Suprapubic skin (tissue), 4 donors: ENCODE measurements at regions not wholly inside any gene's neighbourhood (a gene's known extent, or its start where the extent isn't known, plus 50 kb on each side); places are given as distances from the start of the nearest gene placed in this dataset.

ENCODE experiments used
- DNase-seq, 2 donors: peaks; one replicate each; pipeline ENCODE4 v3.0.0-alpha.2; 2019; ENCODE audit warnings: low spot score in 2 of 2
- H3K27ac ChIP-seq: fragments of 200-600 bp; sonication (generic); one replicate; pipeline ENCODE4 v1.5.1; 2019
- H3K27me3 ChIP-seq: fragments of 200-600 bp; sonication (generic); one replicate; pipeline ENCODE4 v1.5.1; 2019
- H3K36me3 ChIP-seq: fragments of 200-600 bp; sonication (generic); one replicate; pipeline ENCODE4 v1.5.1; 2019
- H3K4me1 ChIP-seq: fragments of 200-600 bp; sonication (generic); one replicate; pipeline ENCODE4 v1.5.1; 2019
- H3K4me3 ChIP-seq: fragments of 200-600 bp; sonication (generic); one replicate; pipeline ENCODE4 v1.5.1; 2019; ENCODE audit warnings: mild to moderate bottlenecking
- H3K9me3 ChIP-seq: fragments of 200-600 bp; sonication (generic); one replicate; pipeline ENCODE4 v1.5.1; 2019
- EP300 ChIP-seq: sonication (generic); formaldehyde crosslinking; IDR thresholded peaks from one replicate; pipeline ENCODE4 v1.6.1; 2017; ENCODE audit warnings: antibody characterized with exemption
- POLR2A ChIP-seq, 2 donors: fragments of 450-650 bp; IDR thresholded peaks; one replicate each; pipeline ENCODE4 v1.6.1; 2017; ENCODE audit warnings: antibody characterized with exemption in 2 of 2, mild to moderate bottlenecking in 2 of 2, moderate library complexity in 2 of 2
- POLR2AphosphoS5 ChIP-seq, 3 donors: sonication (generic); formaldehyde crosslinking; IDR thresholded peaks; one replicate each; pipeline ENCODE4 v1.6.1; 2017; ENCODE audit warnings: antibody characterized with exemption in 3 of 3
- whole genome bisulfite sequencing: methylation state at CpG from one replicate; pipeline ENCODE4 v1.1.5; 2018; 5-methylcytosine and 5-hydroxymethylcytosine counted together
- TF ChIP-seq, protein P1 (sequence below), 2 donors: fragments of 200-600 bp in 1 of 2; fragments of 450-650 bp in 1 of 2; sonication (generic) in 1 of 2; IDR thresholded peaks; one replicate each; pipeline ENCODE4 v1.5.1; 2016 to 2019; ENCODE audit warnings: antibody characterized with exemption in 2 of 2, mild to moderate bottlenecking in 1 of 2, moderate library complexity in 1 of 2

DNA sequence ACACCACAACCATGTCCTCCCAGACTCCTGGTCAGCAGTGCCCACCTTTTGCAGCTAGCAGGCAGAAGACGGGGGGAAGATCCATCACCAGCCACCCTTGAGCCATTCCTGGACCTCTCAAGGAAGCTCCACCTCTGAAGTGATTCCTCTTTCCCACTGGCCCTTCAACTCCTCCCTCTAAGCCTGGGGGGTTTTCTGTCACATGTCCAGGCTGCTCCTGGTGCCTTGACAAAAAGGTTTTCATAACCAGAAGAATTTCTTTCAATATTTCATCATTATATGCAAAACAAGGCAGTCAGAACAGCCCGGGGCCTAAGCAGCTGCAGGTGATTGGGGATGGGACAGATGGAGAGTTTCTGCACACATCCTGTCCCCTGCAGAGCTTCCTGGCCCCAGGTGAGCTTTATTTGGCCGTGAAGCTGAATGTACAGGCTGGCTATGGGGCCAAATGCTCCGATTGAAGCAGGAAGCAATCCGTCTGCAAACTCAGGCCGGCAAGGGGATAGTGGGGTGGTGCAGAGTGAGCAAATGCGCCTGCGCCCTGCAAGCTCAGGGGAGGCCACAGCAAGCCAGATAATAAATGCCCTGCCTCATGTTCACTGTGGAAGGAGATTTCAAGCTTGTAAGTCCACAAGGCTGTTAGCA, 173.5 kb downstream of the C5orf15 start:
- Histone ChIP-seq H3K9me3 (no peaks in the 10 kb centered on the region), H3K27me3 (peaks cover 12% of the 10 kb centered on the region), H3K27ac (no peak overlapping the region), H3K36me3 (no peaks in the 10 kb centered on the region), H3K4me3 (no peak overlapping the region), H3K4me1 (no peaks in the 10 kb centered on the region)
- 76% methylated on average over 8 of the region's 8 CpGs for whole genome bisulfite sequencing
- no peak for DNase-seq
- TF ChIP-seq POLR2AphosphoS5 (IDR thresholded peaks at IDR 0.05) (no peak), POLR2A (IDR thresholded peaks at IDR 0.05) (no peak), EP300 (no peak)
- TF ChIP-seq, protein P1, sequence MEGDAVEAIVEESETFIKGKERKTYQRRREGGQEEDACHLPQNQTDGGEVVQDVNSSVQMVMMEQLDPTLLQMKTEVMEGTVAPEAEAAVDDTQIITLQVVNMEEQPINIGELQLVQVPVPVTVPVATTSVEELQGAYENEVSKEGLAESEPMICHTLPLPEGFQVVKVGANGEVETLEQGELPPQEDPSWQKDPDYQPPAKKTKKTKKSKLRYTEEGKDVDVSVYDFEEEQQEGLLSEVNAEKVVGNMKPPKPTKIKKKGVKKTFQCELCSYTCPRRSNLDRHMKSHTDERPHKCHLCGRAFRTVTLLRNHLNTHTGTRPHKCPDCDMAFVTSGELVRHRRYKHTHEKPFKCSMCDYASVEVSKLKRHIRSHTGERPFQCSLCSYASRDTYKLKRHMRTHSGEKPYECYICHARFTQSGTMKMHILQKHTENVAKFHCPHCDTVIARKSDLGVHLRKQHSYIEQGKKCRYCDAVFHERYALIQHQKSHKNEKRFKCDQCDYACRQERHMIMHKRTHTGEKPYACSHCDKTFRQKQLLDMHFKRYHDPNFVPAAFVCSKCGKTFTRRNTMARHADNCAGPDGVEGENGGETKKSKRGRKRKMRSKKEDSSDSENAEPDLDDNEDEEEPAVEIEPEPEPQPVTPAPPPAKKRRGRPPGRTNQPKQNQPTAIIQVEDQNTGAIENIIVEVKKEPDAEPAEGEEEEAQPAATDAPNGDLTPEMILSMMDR (IDR thresholded peaks at IDR 0.05): no peak

DNA sequence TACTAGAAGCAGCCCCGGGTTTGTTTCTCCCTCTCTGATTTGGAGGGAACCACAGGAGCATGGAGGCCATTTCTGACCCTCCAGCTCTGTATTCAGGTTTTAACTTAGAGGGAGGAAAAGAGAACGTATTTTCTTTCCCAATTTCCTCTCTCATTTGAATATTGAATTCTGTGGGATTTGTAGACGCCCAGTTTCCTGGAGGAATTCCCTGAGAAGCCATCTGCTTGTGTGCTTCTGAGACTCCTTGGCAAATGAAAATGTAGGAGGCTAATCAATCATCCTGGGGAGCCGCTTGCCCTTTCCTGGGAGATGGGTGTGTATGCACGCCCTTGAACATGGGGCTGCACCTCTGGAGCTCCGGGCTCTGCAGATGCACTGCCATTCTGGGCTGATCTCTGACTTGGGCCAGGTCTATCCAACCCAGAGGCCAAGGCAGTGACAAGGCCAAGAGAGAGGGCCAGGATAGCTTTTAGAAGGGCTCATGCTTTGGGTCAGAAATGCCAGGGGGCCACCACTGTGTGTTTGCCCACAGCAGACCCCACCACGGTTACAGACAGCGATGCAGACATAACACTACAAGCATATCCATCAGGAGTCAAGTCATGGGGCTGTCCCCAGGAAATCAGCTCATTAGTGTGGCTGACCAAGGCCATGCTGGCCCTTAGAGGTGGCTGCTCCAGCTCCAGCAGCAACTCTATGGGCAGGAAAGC, 174.5 kb downstream of the C5orf15 start:
- peaks cover 12% of the 10 kb centered on the region for H3K27me3 ChIP-seq
- WGBS: 79% methylated on average over 6 of the region's 8 CpGs
- H3K9me3 ChIP-seq: no peaks in the 10 kb centered on the region
- H3K4me1 ChIP-seq: no peaks in the 10 kb centered on the region
- H3K4me3 ChIP-seq: no peak overlapping the region
- H3K27ac ChIP-seq: no peak overlapping the region
- no peaks in the 10 kb centered on the region for H3K36me3 ChIP-seq
- DNase-seq: no peak
- TF ChIP-seq EP300 (no peak), POLR2A (IDR thresholded peaks at IDR 0.05) (no peak), POLR2AphosphoS5 (IDR thresholded peaks at IDR 0.05) (no peak)
- TF ChIP-seq, protein P1 (IDR thresholded peaks at IDR 0.05): no peak

DNA sequence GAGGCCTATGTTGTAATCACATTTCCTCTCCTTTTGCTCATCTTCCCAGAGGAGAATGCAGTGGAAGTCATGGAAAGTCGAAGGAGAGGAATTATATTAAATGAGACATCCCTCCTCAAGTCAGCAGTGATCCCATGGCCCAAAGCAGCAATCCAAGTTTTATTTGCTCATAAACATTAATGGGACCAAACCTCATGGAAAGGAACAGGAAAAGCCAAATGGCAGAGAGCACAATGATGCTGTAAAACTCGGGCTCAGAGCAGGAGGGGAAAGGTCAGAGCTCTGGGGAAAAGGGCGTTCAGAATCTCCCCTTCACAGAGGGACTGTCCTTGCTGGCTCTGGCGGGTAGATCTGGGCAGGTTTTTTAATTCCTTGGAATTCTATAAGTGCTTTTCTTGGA, 175.8 kb downstream of the C5orf15 start:
- DNase-seq: no peak
- no peaks in the 10 kb centered on the region for H3K4me1 ChIP-seq
- no peaks in the 10 kb centered on the region for H3K9me3 ChIP-seq
- H3K27ac ChIP-seq: no peak overlapping the region
- no peak overlapping the region for H3K4me3 ChIP-seq
- peaks cover 9% of the 10 kb centered on the region for H3K27me3 ChIP-seq
- 77% methylated on average over 4 of the region's 4 CpGs for WGBS
- TF ChIP-seq EP300 (no peak), POLR2A (IDR thresholded peaks at IDR 0.05) (no peak), POLR2AphosphoS5 (IDR thresholded peaks at IDR 0.05) (no peak)
- TF ChIP-seq, protein P1 (IDR thresholded peaks at IDR 0.05): no peak
- no peaks in the 10 kb centered on the region for H3K36me3 ChIP-seq

- DNase-seq: no peak
- H3K4me1 ChIP-seq: no peaks in the 10 kb centered on the region
- no peak for TF ChIP-seq EP300
- TF ChIP-seq, protein P1 (IDR thresholded peaks at IDR 0.05): no peak
- TF ChIP-seq POLR2A (IDR thresholded peaks at IDR 0.05): no peak
- TF ChIP-seq POLR2AphosphoS5 (IDR thresholded peaks at IDR 0.05): no peak
These were observed 176.4 kb downstream of the C5orf15 start for GRCh38 chr5:133792024-133792423.

DNA sequence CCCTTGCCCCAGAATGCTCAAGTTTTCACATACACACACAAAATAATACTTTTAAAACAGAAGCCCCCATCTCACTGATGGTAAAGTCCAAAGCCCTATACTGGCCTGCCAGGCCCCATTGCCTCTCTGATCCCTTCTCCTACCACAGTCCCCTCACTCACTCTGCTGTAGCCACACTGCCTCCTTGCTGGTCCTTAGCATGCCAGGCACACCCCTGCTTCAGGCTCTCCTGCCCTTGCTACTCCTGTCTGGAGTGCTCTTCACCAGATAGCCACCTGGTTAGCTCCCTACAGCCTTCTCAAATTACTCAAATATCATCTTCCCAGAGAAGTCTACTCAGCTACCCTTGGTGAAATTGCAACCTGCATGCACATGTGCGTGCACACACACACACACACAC, 177.5 kb downstream of the C5orf15 start:
- peaks cover 2% of the 10 kb centered on the region for H3K27me3 ChIP-seq
- DNase-seq: no peak
- H3K4me1 ChIP-seq: no peaks in the 10 kb centered on the region
- H3K36me3 ChIP-seq: no peaks in the 10 kb centered on the region
- no peak overlapping the region for H3K4me3 ChIP-seq
- TF ChIP-seq, protein P1 (IDR thresholded peaks at IDR 0.05): no peak
- TF ChIP-seq EP300 (no peak), POLR2A (IDR thresholded peaks at IDR 0.05) (no peak), POLR2AphosphoS5 (IDR thresholded peaks at IDR 0.05) (no peak)
- no peaks in the 10 kb centered on the region for H3K9me3 ChIP-seq
- no peak overlapping the region for H3K27ac ChIP-seq
- WGBS: 100% methylated on average over 1 of the region's 1 CpG

More at GRCh38 chr5:133792024-133792423, 176.4 kb downstream of the C5orf15 start:
- no peak overlapping the region for H3K27ac ChIP-seq
- no peaks in the 10 kb centered on the region for H3K9me3 ChIP-seq
- H3K27me3 ChIP-seq: peaks cover 5% of the 10 kb centered on the region
- no peaks in the 10 kb centered on the region for H3K36me3 ChIP-seq
- H3K4me3 ChIP-seq: no peak overlapping the region
